ENCODE measurements at regions not wholly inside any gene's neighbourhood (a gene's known extent, or its start where the extent isn't known, plus 50 kb on each side); places are given as distances from the start of the nearest gene placed in this dataset.

- no peaks in the 10 kb centered on the region for H3K9me3 Mint-ChIP-seq
- Histone ChIP-seq H3K79me2 (ENCODE audit: low read depth) (no peaks in the 10 kb centered on the region), H3K27me3 (no peaks in the 10 kb centered on the region), H3K36me3 (no peaks in the 10 kb centered on the region), H4K20me1 (ENCODE audit: low read depth) (no peaks in the 10 kb centered on the region), H3K4me1 (no peaks in the 10 kb centered on the region), H3K9ac (no peak overlapping the region), H3K9me3 (ENCODE audit: low read depth) (no peaks in the 10 kb centered on the region), H3K4me3 (no peak overlapping the region), H3K27ac (no peak overlapping the region), H3K4me2 (no peak overlapping the region), H2AFZ (replicated peaks) (no peak overlapping the region), H3F3A (ENCODE audit: low read depth) (no peaks in the 10 kb centered on the region)
- TF ChIP-seq EZH2 (IDR thresholded peaks at IDR 0.05) = no peak
- TF ChIP-seq CTCF (IDR thresholded peaks at IDR 0.05) = no peak
- no peak for TF ChIP-seq EZH2phosphoT487 (IDR thresholded peaks at IDR 0.05)
- no peak for DNase-seq (ENCODE audit: low spot score)
- H3K27ac Mint-ChIP-seq = no peak overlapping the region
- peaks cover 6% of the 10 kb centered on the region for H3K4me1 Mint-ChIP-seq
- H3K36me3 Mint-ChIP-seq = no peaks in the 10 kb centered on the region
- no peaks in the 10 kb centered on the region for H3K27me3 Mint-ChIP-seq (ENCODE audit: insufficient read depth, low read depth)
- no peak overlapping the region for H3K4me3 Mint-ChIP-seq
These were observed 177.3 kb upstream of the DPH6 start for GRCh38 chr15:35723120-35723847.

- no peak overlapping the region for H3K4me3 Mint-ChIP-seq
These were observed 177.9 kb upstream of the DPH6 start for GRCh38 chr15:35723852-35724251.

GRCh38 chr15:35724626-35725025 lies 178.7 kb upstream of the DPH6 start:
- Histone ChIP-seq H3K79me2 (ENCODE audit: low read depth) (no peaks in the 10 kb centered on the region), H3F3A (ENCODE audit: low read depth) (no peaks in the 10 kb centered on the region), H3K36me3 (no peaks in the 10 kb centered on the region), H3K27me3 (no peaks in the 10 kb centered on the region), H3K4me2 (no peak overlapping the region), H3K9ac (no peak overlapping the region), H3K27ac (no peak overlapping the region), H3K4me3 (no peak overlapping the region), H3K4me1 (no peaks in the 10 kb centered on the region), H2AFZ (replicated peaks) (no peak overlapping the region), H3K9me3 (ENCODE audit: low read depth) (no peaks in the 10 kb centered on the region), H4K20me1 (ENCODE audit: low read depth) (no peaks in the 10 kb centered on the region)
- H3K4me1 Mint-ChIP-seq = peaks cover 6% of the 10 kb centered on the region
- DNase-seq (ENCODE audit: low spot score) = no peak
- H3K9me3 Mint-ChIP-seq = no peaks in the 10 kb centered on the region
- H3K27me3 Mint-ChIP-seq (ENCODE audit: insufficient read depth, low read depth) = no peaks in the 10 kb centered on the region
- no peak overlapping the region for H3K4me3 Mint-ChIP-seq
- no peak for TF ChIP-seq EZH2 (IDR thresholded peaks at IDR 0.05)
- no peak overlapping the region for H3K27ac Mint-ChIP-seq
- no peaks in the 10 kb centered on the region for H3K36me3 Mint-ChIP-seq

More at GRCh38 chr15:35723852-35724251, 177.9 kb upstream of the DPH6 start:
- H3K4me3 ChIP-seq = no peak overlapping the region
- no peaks in the 10 kb centered on the region for H3K9me3 ChIP-seq (ENCODE audit: low read depth)
- H3K27me3 Mint-ChIP-seq (ENCODE audit: insufficient read depth, low read depth) = no peaks in the 10 kb centered on the region
- no peak overlapping the region for H3K9ac ChIP-seq
- H3K4me1 ChIP-seq = no peaks in the 10 kb centered on the region
- H4K20me1 ChIP-seq (ENCODE audit: low read depth) = no peaks in the 10 kb centered on the region
- no peaks in the 10 kb centered on the region for H3K27me3 ChIP-seq
- H2AFZ ChIP-seq (replicated peaks) = no peak overlapping the region
- H3K27ac Mint-ChIP-seq = no peak overlapping the region
- H3K36me3 ChIP-seq = no peaks in the 10 kb centered on the region
- no peaks in the 10 kb centered on the region for H3F3A ChIP-seq (ENCODE audit: low read depth)
- DNase-seq (ENCODE audit: low spot score) = no peak
- no peaks in the 10 kb centered on the region for H3K9me3 Mint-ChIP-seq
- H3K79me2 ChIP-seq (ENCODE audit: low read depth) = no peaks in the 10 kb centered on the region
- no peak overlapping the region for H3K27ac ChIP-seq
- no peak overlapping the region for H3K4me2 ChIP-seq
- peaks cover 6% of the 10 kb centered on the region for H3K4me1 Mint-ChIP-seq
- H3K36me3 Mint-ChIP-seq = no peaks in the 10 kb centered on the region
- TF ChIP-seq EZH2 (IDR thresholded peaks at IDR 0.05) (no peak), CTCF (IDR thresholded peaks at IDR 0.05) (no peak), EZH2phosphoT487 (IDR thresholded peaks at IDR 0.05) (no peak)

- peaks cover 6% of the 10 kb centered on the region for H3K4me1 Mint-ChIP-seq
- no peaks in the 10 kb centered on the region for H3K36me3 Mint-ChIP-seq
- no peak for TF ChIP-seq EZH2 (IDR thresholded peaks at IDR 0.05)
- no peak for TF ChIP-seq CTCF (IDR thresholded peaks at IDR 0.05)
- TF ChIP-seq EZH2phosphoT487 (IDR thresholded peaks at IDR 0.05) = no peak
- H3K9me3 Mint-ChIP-seq = no peaks in the 10 kb centered on the region
- Histone ChIP-seq H3K36me3 (no peaks in the 10 kb centered on the region), H3K27me3 (no peaks in the 10 kb centered on the region), H3K27ac (no peak overlapping the region), H2AFZ (replicated peaks) (no peak overlapping the region), H3K4me2 (no peak overlapping the region), H3K4me3 (no peak overlapping the region), H4K20me1 (ENCODE audit: low read depth) (no peaks in the 10 kb centered on the region), H3F3A (ENCODE audit: low read depth) (no peaks in the 10 kb centered on the region), H3K9ac (no peak overlapping the region), H3K9me3 (ENCODE audit: low read depth) (no peaks in the 10 kb centered on the region), H3K79me2 (ENCODE audit: low read depth) (no peaks in the 10 kb centered on the region), H3K4me1 (no peaks in the 10 kb centered on the region)
- H3K4me3 Mint-ChIP-seq = no peak overlapping the region
- no peak for DNase-seq (ENCODE audit: low spot score)
- H3K27ac Mint-ChIP-seq = no peak overlapping the region
- no peaks in the 10 kb centered on the region for H3K27me3 Mint-ChIP-seq (ENCODE audit: insufficient read depth, low read depth)
These were observed 179.4 kb upstream of the DPH6 start for GRCh38 chr15:35725353-35725752.

Measured in neural progenitor cell (in vitro differentiated cells).